UCSD-AML1 (cell line): ENCODE measurements at regions not wholly inside any gene's neighbourhood (a gene's known extent, or its start where the extent isn't known, plus 50 kb on each side); places are given as distances from the start of the nearest gene placed in this dataset.

Experiments used
- DNase-seq: peaks from one replicate; lab custom pipeline; 2025; ENCODE audit not compliant: unreplicated experiment; lab: John Stamatoyannopoulos, UW

DNA sequence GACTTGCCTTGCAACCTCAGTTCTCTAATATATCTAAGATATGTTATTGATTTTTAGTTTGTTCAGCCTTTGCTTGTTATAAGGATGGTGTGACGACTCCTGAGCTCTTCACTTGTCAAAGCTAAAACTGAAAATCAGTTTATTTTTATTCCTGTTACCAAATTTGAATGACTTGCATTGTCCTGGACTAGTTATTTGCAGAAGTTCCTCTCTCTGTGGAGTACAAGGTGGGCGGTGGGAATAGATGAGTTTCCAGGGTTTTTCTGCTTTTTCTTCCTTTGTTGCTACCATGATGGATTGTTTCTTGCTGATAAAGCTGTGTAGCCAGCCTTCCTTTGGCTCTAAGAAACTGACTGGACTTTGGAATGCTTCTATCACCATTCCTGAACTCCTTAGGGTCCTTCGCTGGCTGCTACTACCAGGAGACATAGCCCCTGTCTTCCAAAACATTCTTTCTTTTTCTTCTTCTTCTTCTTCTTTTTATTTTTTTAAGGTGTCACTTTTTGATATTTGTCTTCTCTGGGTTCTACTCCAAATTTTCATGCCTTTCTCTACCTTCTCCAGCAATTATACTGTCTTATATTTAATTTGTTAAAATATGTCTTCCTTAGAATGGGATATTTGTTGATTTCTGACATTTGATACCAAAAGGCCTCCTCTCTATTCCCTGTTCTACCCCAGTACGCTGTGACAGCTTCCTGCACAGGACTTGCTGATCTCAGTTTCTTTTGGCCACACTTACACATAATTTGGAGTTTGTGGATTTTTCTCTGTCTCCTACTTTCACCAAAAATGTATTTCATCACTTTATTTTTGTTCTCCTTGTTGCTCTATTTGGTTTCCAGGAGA is 145.1 kb upstream of the THRB start:
- DNase-seq = no peak

DNA sequence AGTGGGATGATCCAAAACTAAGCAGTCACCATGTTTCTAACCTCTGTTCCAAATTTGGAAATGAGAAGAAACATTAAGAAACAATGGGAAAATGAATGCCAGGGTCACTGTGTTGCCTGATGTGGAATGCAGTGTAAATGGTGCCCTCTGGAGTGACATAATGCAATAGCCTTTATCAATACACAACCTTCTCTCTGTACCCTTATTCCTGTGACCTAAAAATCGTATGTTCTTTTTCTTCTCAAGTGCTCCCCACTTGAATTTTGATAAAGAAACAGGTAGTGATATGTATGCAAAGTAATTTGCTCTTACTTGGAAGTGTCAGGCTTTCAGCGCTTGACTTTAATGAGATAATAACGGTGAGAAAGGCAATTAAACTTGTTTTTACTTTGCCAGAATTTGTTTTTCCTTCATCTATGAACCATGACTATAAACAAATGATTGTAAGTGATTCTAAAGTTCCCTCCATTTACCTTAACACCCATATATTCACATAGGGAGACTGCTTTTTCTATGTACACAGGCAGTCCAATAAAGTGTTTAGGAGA is 145.8 kb upstream of the THRB start:
- no peak for DNase-seq

DNA sequence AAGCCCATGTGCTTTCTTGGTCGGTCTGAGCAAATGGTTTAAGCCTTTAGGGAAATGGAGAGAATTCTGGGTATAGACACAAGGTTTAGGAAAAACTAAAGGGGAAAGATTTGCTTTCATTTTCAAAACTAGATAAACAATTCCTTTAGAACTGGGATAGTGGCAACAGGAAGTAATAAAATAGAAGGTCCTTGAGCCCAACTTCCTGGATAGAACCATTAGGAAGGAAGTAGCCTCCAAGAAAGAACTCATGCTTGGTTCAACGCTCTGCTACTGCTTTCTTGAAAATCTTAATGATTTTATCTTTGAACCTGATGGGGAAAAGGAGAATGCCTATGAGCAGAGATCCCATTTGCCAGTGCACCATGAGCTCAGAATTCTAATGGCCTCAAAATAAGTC is 147.0 kb upstream of the THRB start:
- DNase-seq = no peak

- no peak for DNase-seq
Measured at GRCh38 chr3:24645047-24645446, 150.4 kb upstream of the THRB start.

DNA sequence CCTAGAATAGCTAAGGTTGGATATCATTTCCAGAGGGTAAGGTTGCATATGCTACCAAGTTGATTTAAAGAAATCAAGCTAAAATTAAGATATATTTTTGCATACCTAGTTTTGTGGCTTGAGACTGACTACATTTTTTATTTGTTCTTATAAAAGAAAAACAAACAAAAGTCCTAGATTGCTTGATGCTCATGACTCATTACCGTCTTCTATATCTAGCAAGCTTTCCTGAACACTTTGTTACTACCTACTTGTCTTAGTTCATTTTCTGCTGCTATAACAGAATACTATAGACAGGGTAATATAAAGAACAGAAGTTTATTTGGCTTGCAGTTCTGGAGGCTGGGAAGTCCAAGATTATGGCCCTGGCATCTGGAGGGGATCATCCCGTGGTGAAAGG is 152.1 kb upstream of the THRB start:
- DNase-seq = no peak

GRCh38 chr3:24648063-24648462 is 153.4 kb upstream of the THRB start:
- no peak for DNase-seq

DNA sequence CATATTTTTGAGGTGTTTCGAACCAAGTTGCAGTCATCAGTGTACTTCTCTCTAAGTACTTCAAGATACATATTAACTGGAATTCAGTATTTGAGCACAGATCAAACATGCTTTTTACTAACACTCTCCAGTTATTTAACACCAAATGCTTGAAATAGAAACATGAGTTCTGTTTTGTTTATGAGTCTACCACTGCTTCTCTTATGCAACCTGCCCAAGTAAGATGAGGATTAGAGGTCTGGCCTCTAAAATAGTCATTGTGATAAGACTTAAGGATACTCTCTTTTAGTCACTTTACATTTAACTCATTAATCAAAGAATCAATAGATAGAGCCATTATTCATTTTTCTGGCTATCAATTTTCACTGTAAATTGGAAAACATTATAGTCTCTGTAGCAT is 156.2 kb upstream of the THRB start:
- DNase-seq = no peak

GRCh38 chr3:24657870-24658510 is 163.3 kb upstream of the THRB start:
- DNase-seq = no peak

DNA sequence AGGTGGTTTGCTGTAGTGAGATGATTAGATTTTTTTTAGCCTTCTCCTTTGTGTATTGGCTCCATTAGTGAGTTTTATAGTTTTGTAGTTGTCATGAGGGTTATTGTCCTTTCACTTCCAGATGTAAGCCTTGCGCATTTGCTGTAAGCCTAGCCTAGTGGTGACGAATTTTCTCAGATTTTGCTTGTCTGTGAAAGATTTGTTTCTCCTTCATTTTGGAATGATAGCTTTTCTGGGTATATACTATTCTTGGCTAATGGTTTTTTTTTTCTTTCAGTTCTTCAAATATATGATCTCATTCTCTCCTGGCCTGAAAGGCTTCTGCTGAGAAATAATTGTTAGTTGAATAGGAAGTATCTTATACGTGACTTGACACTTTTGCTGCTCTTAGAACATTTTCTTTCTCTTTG is 166.5 kb upstream of the THRB start:
- DNase-seq = no peak

- no peak for DNase-seq
Measured at GRCh38 chr3:24662449-24663345, 168.0 kb upstream of the THRB start.

- no peak for DNase-seq
Measured at GRCh38 chr3:24663406-24663805, 168.8 kb upstream of the THRB start.

DNA sequence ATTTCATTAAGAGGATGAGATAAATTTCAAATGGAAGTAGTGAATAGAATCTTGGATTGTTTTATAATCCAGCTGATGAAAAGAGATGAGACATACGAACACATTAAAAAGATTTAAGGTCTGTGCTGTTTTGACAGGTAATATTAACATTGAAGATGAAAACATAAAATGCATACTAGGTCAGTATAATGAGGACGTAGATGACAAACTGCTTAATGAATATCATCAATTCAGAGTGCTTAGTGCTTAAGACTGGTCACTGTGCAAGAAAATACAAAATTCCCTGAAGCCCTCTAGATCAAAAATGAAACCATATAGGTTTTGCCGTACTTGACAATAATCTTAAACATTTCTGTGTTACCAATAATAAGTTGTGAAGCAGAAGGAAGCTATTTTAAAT is 173.4 kb upstream of the THRB start:
- no peak for DNase-seq

DNA sequence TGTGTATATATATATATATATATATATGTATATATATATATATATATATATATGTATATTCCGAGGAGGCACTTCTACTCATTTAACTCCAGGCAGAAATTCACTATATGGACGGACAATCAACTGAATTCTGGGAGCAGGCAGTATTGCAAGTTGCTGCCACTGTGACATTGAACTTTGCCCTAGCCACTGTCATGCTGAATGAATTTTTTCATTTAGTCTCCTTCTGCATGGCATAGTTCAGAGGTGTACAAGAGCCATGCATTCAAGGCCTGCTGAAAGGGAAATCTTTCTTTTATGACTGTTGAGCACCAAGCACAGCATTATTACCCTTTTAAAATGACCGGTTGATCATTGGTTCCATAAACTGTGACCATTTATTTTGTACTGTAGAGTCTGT is 176.2 kb upstream of the THRB start:
- no peak for DNase-seq

DNA sequence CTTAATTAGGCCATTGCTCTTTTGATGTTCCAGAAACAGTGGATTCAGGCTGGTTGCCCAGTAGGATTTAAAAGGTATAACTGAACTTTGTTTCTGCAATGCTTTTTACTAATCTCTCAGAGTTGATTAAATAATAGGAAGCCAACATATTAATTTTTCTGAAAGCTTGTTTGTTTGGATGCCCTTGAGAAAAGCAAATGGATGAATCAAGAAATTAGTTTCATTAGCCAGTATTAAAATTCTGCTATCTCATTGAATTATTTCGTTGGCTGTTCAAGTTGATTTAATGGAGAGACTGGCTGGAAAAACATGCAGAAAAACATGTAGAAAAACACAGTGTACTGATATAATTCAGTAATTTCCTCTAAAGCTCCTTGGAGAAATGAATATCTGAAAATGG is 178.9 kb upstream of the THRB start:
- DNase-seq = no peak

GRCh38 chr3:24674261-24674660 is 179.6 kb upstream of the THRB start:
- no peak for DNase-seq

- no peak for DNase-seq
Measured at GRCh38 chr3:24678021-24678420, 183.4 kb upstream of the THRB start.

- DNase-seq = no peak
Measured at GRCh38 chr3:24678421-24678865, 183.8 kb upstream of the THRB start.

DNA sequence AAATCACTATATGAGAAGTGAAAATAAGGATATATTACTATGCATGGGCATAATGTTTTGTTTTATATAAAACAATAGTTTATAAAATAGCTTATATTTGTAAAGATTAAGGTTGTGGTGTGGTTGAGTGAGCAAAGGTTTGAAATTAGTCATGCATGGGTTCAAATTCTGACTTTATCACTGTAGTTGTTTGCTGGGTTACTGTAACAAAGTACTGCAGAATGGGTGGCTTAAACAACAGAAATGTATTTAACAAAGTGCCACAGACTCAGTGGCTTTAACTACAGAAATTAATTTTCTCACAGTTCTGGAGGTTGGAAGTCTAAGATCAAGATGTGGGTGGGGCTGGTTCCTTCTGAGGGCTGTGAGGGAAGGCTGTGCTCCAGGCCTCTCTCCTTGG is 184.8 kb upstream of the THRB start:
- DNase-seq = no peak

GRCh38 chr3:24680214-24680967 is 185.7 kb upstream of the THRB start:
- DNase-seq = peak; percentile 72

- DNase-seq = no peak
Measured at GRCh38 chr3:24682141-24682547, 187.5 kb upstream of the THRB start.

GRCh38 chr3:24683090-24683489 is 188.4 kb upstream of the THRB start:
- DNase-seq = no peak
